NCI-H146 treated with DMSO at 0.1 percent for 48 hours (cell line): ENCODE measurements at regions not wholly inside any gene's neighbourhood (a gene's known extent, or its start where the extent isn't known, plus 50 kb on each side); places are given as distances from the start of the nearest gene placed in this dataset.

Experiments used
- DNase-seq: peaks from one replicate; lab custom pipeline; 2025; ENCODE audit not compliant: unreplicated experiment; lab: John Stamatoyannopoulos, UW

GRCh38 chr2:19462256-19462645 is 103.8 kb upstream of the OSR1 start:
- DNase-seq, result no peak

- no peak for DNase-seq
These were observed 103.3 kb upstream of the OSR1 start for GRCh38 chr2:19461504-19462255.

- no peak for DNase-seq
These were observed 102.3 kb upstream of the OSR1 start for GRCh38 chr2:19460761-19461160.

DNA sequence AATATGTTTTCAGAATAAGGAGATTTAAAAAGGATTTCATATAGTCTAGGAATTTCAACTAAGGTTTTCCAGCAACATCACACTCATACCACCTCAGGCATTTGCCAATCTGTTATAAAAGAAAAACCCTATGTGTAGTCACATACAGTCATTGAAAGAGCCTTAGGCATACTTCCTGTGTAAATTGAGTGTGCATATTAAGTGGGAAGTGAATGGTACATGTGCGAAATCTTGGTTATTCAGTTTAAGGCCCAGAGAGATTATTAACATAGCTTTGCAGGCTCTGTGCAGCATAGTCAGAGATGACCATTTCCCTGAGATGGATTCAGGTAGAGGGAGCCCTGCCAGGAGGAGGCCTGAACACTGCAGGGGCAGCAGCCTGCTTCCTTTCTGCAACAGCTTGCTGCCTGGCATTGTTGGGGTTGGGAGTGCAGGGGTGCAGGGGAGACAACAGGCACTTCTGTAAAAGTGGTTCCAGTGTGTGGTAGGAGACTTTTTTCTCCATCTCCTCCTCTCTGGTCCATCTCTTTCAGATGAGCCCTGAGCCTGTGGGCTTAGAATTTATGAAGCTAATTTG is 100.1 kb upstream of the OSR1 start:
- no peak for DNase-seq

DNA sequence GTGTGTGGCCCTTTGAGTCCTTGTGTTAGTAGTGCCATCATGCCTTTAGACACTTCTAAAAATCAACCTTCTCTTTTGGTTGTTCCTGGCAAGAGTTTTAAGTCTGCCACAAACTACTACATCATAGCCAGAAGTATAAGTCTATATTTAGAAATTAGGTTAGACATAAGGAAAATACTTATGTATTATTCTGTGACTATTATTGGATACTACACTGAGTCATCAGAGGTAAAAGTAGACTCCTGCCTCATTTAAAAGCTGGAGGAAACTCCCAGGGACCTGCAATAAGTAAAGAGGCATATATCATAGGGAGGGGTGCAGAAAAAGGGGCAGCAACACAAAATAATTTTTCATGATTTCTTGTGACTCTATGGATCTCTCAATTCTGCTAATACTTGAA is 99.4 kb upstream of the OSR1 start:
- no peak for DNase-seq

- DNase-seq, result no peak
These were observed 98.4 kb upstream of the OSR1 start for GRCh38 chr2:19456705-19457309.

GRCh38 chr2:19454125-19454524 is 95.7 kb upstream of the OSR1 start:
- DNase-seq, result no peak

DNA sequence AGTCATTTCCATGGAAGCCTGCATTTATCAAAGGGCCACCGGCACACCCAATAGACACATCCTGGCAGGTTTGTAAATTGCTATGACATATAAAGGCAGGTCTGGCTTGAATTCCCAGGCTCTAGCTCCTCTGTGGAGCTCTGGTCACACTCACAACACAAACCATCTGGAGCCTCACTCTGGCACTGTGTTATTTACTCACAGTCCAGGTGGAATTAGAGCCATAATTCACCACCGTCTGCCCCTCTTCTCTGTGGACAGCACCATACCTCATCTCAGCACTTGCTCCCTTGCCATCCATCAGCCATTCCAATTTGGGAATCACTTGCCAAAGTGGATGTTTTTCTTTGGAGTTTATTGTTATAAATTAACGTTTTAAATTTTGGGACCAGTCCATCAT is 84.3 kb upstream of the OSR1 start:
- no peak for DNase-seq

DNA sequence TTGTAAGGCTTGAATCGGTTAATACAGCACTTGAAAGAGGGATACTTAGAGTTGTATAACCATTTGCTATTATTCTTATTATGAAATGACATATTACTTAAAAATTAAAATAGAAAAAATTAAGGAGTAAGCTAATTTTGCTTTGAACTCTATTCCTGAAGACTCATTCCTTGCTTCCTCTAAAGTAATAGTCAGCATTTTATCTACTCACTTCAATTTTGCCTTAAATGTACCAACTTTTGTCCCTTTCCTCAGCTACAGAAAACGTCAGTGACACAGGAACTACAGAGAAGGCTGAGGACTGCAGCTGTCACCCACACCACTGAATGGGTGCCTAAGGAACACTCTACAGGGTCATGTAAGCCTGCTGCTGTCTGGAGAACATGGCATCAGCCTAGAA is 80.7 kb upstream of the OSR1 start:
- no peak for DNase-seq

- DNase-seq, result no peak
These were observed 77.4 kb upstream of the OSR1 start for GRCh38 chr2:19435815-19436214.

DNA sequence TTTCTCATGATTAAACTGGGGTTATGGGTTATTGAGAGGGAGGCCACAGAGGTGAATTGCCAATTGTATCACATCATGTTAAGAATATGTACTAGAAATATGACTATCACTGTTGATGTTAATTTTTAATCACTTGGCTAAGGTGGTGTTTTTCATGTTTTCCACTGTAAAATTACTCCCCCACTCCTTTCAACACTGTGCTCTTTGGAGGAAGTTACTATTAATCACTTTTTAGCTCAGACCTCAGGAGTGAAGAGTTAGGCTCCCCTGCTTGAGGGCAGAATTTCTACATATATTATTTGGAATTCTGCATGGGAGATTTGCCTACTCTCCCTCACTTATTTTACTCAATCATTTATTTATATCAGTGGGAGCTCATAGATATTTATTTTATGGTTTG is 76.0 kb upstream of the OSR1 start:
- no peak for DNase-seq

GRCh38 chr2:19426941-19427340 is 68.5 kb upstream of the OSR1 start:
- no peak for DNase-seq

DNA sequence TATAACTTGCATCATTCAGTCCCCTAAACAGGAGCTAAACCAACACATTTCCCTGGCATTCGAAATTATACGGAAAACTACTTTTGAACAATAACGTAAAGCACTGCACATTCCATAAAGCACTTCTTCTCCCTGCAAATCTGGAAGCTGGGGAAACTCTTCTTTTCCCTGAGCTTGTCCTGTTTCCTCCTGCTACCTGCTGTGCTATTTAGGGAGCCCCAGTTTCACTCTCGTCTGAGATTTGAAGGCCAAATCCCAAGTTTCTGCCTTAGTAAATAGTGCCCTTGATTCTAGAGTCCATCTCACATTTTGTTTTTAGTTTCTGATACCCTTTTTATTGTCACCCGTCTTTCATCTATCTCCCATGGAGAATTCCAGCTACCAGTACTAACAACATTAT is 67.7 kb upstream of the OSR1 start:
- no peak for DNase-seq

DNA sequence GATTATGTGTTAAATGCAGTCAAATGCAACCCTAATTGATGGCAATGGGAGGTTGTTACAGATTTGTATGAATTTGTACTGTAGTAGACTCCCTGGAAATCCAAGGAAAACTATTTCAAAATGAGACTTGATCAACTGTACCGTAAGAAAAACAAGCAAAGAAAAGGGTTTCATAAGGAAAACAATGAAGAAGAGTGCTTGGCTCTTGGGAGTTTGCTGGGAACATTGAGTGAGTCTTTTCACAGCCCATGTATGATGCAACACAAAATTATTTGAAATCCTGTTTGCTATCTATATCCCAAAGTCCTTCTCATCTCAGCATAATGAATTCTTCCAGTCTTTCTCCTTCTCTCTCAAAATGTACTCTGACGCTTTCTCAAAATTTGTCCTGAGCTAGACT is 67.0 kb upstream of the OSR1 start:
- no peak for DNase-seq

- DNase-seq, result no peak
These were observed 60.9 kb upstream of the OSR1 start for GRCh38 chr2:19419211-19419880.

- no peak for DNase-seq
These were observed 58.6 kb upstream of the OSR1 start for GRCh38 chr2:19416784-19417684.

DNA sequence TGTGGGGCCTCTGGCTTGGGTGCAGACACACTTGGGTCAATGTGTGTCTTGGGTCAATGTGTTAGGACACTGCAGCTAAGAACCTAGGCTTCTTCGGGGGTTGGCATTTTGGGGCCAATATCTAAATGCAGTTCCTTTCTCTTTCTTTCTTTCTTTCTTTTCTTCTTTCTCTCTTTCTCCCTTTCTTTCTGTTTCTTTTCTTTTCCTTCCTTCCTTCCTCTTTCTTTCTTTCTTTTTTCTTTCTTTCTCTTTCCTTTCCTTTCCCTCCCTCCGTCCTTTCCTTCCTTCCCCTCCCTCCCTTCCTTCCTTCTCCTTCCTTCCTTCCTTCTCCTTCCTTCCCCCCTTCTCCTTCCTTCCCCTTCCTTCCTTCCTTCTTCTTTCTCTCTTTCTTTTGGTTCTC is 57.7 kb upstream of the OSR1 start:
- DNase-seq, result no peak

- DNase-seq, result no peak
These were observed 50.6 kb upstream of the OSR1 start for GRCh38 chr2:19409046-19409445.

DNA sequence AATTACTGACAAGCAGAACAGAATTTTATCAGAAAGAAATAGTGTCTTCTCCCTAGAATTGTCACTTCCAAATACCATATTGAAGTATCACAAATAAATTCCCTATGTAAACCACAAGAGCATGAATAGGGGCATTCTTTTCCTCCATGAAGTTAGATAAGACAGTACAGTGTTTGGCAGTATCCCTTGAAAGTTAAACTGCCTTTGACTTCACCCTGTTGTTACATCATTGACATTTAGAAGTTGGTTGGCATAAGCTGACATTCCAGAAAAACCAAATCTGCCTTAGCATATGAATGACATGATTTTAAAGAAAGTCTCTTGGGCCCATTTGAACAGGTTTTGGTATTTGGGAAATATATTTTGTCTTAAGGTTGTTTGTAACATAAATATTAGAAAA is 50.2 kb upstream of the OSR1 start:
- DNase-seq, result no peak
